PC-3 (cell line): ENCODE measurements at regions not wholly inside any gene's neighbourhood (a gene's known extent, or its start where the extent isn't known, plus 50 kb on each side); places are given as distances from the start of the nearest gene placed in this dataset.

Experiments used
- ATAC-seq: fragments of 200-7000 bp; cut with Tn5 transposase; 2 replicates; pipeline ENCODE4 v1.9.1; 2020; ENCODE audit warnings: mild to moderate bottlenecking, moderate library complexity
- BruUV-seq: library from RNA; stranded (reverse); fragments of 400-500 nt; replicated peaks from 2 replicates; lab custom pipeline; 2021; lab: Mats Ljungman, UMichigan
- CTCF ChIA-PET: fragments of 300-600 bp; sonication (Branson Sonifier 250); formaldehyde crosslinking; loops from one replicate; lab custom pipeline; 2022; ENCODE audit warnings: antibody characterized with exemption; lab: Charles Lee
- POLR2A ChIA-PET: fragments of 300-600 bp; sonication (Branson Sonifier 250); formaldehyde crosslinking; loops from one replicate; lab custom pipeline; 2022; ENCODE audit warnings: antibody characterized with exemption; ENCODE audit not compliant: unreplicated experiment; lab: Charles Lee
- DNase-seq: peaks from one replicate; pipeline ENCODE4 v3.0.0-alpha.2; 2015
- H2AFZ ChIP-seq: fragments of 300-600 bp; sonication (generic); 2 replicates; pipeline ENCODE4 v1.6.0; 2016; ENCODE audit warnings: antibody characterized with exemption, low read length
- H3F3A ChIP-seq: fragments of 300-600 bp; sonication (generic); one replicate; pipeline ENCODE4 v1.6.0; 2017; ENCODE audit warnings: antibody characterized with exemption, low read length, control low read depth, mild to moderate bottlenecking; ENCODE audit not compliant: unreplicated experiment
- H3K27ac ChIP-seq: fragments of 300-600 bp; sonication (generic); 2 replicates; pipeline ENCODE4 v1.5.1; 2016; ENCODE audit warnings: mild to moderate bottlenecking, low read length
- H3K27me3 ChIP-seq: fragments of 300-600 bp; sonication (generic); 2 replicates; pipeline ENCODE4 v1.6.1; 2016; ENCODE audit warnings: low read length, mixed read lengths
- H3K36me3 ChIP-seq: fragments of 300-600 bp; sonication (generic); 2 replicates; pipeline ENCODE4 v1.6.1; 2016; ENCODE audit warnings: low read depth, mixed run types, low read length, mixed read lengths
- H3K4me1 ChIP-seq: fragments of 300-600 bp; sonication (generic); 2 replicates; pipeline ENCODE4 v1.5.1; 2016; ENCODE audit warnings: low read length; ENCODE audit not compliant: insufficient read depth
- H3K4me2 ChIP-seq: fragments of 300-600 bp; sonication (generic); 2 replicates; pipeline ENCODE4 v1.6.0; 2016; ENCODE audit warnings: low read length
- H3K4me3 ChIP-seq: fragments of 300-600 bp; sonication (generic); 2 replicates; pipeline ENCODE4 v1.5.1; 2016; ENCODE audit warnings: mild to moderate bottlenecking, low read length, mixed read lengths
- H3K79me2 ChIP-seq: fragments of 300-600 bp; sonication (generic); 2 replicates; pipeline ENCODE4 v1.6.1; 2017; ENCODE audit warnings: low read length, mixed read lengths
- H3K9ac ChIP-seq: fragments of 300-600 bp; sonication (generic); 2 replicates; pipeline ENCODE4 v1.6.0; 2016; ENCODE audit warnings: mild to moderate bottlenecking, low read length
- H3K9me2 ChIP-seq: fragments of 300-600 bp; sonication (generic); replicated peaks from 2 replicates; pipeline ENCODE4 v1.6.1; 2016; ENCODE audit warnings: mixed run types, low read length, mixed read lengths
- H3K9me3 ChIP-seq: fragments of 300-600 bp; sonication (generic); 2 replicates; pipeline ENCODE4 v1.6.1; 2016; ENCODE audit warnings: low read length, mixed read lengths
- H4K20me1 ChIP-seq: fragments of 300-600 bp; sonication (generic); 2 replicates; pipeline ENCODE4 v1.6.1; 2016; ENCODE audit warnings: low read length, mixed read lengths
- EZH2 ChIP-seq: fragments of 300-600 bp; sonication (generic); IDR thresholded peaks from one replicate; pipeline ENCODE4 v1.6.1; 2017; ENCODE audit warnings: antibody characterized with exemption, mild to moderate bottlenecking, low read length; ENCODE audit not compliant: unreplicated experiment
- EZH2phosphoT487 ChIP-seq: fragments of 300-600 bp; sonication (generic); IDR thresholded peaks from 2 replicates; pipeline ENCODE4 v1.6.1; 2018; ENCODE audit warnings: mild to moderate bottlenecking, antibody characterized with exemption, low read length, borderline replicate concordance
- intact Hi-C: fragments of 100-400 bp; cut with micrococcal nuclease; formaldehyde crosslinking; loops from 2 replicates; pipeline ENCODE4 v1.9.0; 2023
- TF ChIP-seq, protein P1 (sequence below): fragments of 300-600 bp; sonication (generic); conservative IDR thresholded peaks from 2 replicates; pipeline ENCODE4 v1.5.1; 2017; ENCODE audit warnings: antibody characterized with exemption, low read depth, mild to moderate bottlenecking, low read length

DNA sequence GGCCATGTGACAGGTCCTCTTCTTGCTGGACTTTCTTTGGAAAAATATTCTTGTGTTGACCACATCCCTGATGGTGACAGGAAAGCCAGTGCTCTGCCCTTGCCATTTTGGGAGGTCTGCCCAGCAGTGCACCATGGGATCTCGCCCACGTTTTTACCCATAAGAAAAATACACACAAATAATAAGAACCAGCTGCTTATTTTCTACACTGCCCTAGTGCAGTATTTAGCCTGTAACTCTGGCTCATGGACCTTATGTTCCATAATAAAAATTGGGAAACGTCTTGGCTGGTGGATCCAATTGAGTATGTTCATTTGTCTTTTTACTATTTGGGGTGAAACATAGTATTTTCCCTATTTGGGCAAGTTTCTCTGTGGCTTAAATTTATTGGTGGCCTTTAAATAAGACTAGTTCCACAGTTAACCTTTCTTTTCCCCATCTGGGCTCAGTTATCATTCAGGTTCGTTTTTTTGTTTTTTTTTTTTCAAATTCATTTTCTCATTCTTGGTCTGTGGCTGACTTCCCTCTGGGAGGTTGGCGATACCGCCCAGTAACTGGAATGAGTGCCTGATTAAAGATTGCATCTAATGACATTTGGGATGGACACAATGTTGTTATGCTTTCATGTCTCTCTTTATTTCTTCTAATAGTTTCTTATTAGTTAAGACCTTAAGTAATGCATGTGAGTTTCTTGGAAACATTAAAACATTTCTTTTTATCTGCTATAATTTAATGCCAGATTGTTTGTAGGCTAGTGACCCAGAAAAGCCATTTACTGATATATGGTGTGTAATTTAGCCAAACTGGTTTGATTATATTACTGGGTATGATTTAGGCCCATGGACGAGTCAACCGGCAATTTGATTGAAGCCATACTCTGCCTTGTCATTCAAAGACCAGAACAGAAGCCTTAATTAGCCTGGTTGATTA, 163.7 kb downstream of the FGF10 start:
- Histone ChIP-seq H3K9me2 (no peaks in the 10 kb centered on the region), H4K20me1 (no peaks in the 10 kb centered on the region), H3K9me3 (0 out of 2 replicates have a peak, but pooled peaks cover 6% of the 10 kb centered on the region), H3K4me2 (no peak overlapping the region), H3K79me2 (no peaks in the 10 kb centered on the region), H2AFZ (no peak overlapping the region; the same call in 1 of the 2 replicates), H3F3A (no peaks in the 10 kb centered on the region), H3K27me3 (peaks cover 26% of the 10 kb centered on the region; the same call in 1 of the 2 replicates), H3K27ac (no peak overlapping the region), H3K36me3 (no peaks in the 10 kb centered on the region), H3K4me1 (no peaks in the 10 kb centered on the region), H3K9ac (no peak overlapping the region), H3K4me3 (no peak overlapping the region)
- ChIA-PET POLR2A (no interaction called here), CTCF (no interaction called here)
- TF ChIP-seq EZH2 = no peak
- TF ChIP-seq, protein P1, sequence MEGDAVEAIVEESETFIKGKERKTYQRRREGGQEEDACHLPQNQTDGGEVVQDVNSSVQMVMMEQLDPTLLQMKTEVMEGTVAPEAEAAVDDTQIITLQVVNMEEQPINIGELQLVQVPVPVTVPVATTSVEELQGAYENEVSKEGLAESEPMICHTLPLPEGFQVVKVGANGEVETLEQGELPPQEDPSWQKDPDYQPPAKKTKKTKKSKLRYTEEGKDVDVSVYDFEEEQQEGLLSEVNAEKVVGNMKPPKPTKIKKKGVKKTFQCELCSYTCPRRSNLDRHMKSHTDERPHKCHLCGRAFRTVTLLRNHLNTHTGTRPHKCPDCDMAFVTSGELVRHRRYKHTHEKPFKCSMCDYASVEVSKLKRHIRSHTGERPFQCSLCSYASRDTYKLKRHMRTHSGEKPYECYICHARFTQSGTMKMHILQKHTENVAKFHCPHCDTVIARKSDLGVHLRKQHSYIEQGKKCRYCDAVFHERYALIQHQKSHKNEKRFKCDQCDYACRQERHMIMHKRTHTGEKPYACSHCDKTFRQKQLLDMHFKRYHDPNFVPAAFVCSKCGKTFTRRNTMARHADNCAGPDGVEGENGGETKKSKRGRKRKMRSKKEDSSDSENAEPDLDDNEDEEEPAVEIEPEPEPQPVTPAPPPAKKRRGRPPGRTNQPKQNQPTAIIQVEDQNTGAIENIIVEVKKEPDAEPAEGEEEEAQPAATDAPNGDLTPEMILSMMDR = no peak
- no peak for TF ChIP-seq EZH2phosphoT487
- DNase-seq = no peak
- intact Hi-C loops = no loop called here
- ATAC-seq = no peak
- no TSS peak for BruUV-seq

DNA sequence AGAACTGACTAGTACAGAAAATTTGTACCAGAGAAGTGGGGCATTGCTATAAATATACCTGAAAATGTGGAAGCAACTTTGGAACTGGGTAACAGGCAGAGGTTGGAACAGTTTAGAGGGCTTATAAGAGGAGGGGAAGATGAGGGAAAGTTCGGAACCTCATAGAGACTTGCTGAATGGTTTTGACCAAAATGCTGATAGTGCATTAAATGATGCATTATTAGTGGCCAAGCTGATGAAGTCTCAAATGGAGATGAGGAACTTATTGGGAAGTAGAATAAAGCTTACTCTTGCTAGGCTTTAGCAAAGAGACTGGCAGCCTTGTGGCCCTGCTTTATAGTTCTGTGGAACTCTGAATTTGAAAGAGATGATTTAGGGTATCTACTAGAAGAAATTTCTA, 189.8 kb downstream of the FGF10 start:
- no peak overlapping the region for H3K4me3 ChIP-seq
- no peak overlapping the region for H3K27ac ChIP-seq
- H3K9me3 ChIP-seq = peaks cover 15% of the 10 kb centered on the region; the same call in 1 of the 2 replicates
- H3K4me2 ChIP-seq = no peak overlapping the region
- H3K27me3 ChIP-seq = no peaks in the 10 kb centered on the region
- H3K9ac ChIP-seq = no peak overlapping the region
- CTCF ChIA-PET = no interaction called here
- H3K4me1 ChIP-seq = no peaks in the 10 kb centered on the region
- H3K79me2 ChIP-seq = no peaks in the 10 kb centered on the region
- BruUV-seq = no TSS peak
- no peak for ATAC-seq
- intact Hi-C loops = no loop called here
- no peaks in the 10 kb centered on the region for H3K36me3 ChIP-seq
- H3K9me2 ChIP-seq = no peaks in the 10 kb centered on the region
- TF ChIP-seq EZH2phosphoT487 = no peak
- TF ChIP-seq, protein P1 = no peak
- TF ChIP-seq EZH2 = no peak
- H2AFZ ChIP-seq = no peak overlapping the region
- no peaks in the 10 kb centered on the region for H3F3A ChIP-seq
- POLR2A ChIA-PET = no interaction called here
- no peaks in the 10 kb centered on the region for H4K20me1 ChIP-seq
- no peak for DNase-seq

DNA sequence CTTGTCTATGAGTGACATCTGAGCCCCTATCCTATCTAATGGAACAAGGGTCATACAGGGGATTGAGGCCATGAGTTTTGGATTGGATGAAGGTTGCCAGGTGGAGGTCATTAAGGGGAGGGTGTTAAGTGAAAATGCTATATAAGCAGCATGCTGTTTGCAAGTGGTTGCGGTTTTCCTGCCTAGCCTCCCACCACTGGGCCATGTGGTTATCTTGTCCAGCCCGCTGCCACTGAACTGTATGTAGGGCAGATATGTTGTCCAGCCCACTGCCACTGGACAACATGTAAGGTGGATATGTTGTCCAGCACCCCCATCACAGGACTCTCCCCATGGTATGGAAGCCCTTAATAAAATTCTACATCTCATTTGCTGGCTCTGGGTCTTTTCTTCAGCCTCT, 200.0 kb downstream of the FGF10 start:
- 0 out of 2 replicates have a peak, but pooled peaks cover 3% of the 10 kb centered on the region for H3K9me3 ChIP-seq
- H3F3A ChIP-seq = no peaks in the 10 kb centered on the region
- no peaks in the 10 kb centered on the region for H3K27me3 ChIP-seq
- no peaks in the 10 kb centered on the region for H3K79me2 ChIP-seq
- no TSS peak for BruUV-seq
- no peak for DNase-seq
- no peak overlapping the region for H3K4me3 ChIP-seq
- CTCF ChIA-PET = no interaction called here
- no peak overlapping the region for H3K27ac ChIP-seq
- H3K4me1 ChIP-seq = no peaks in the 10 kb centered on the region
- H3K9ac ChIP-seq = no peak overlapping the region
- intact Hi-C loops = no loop called here
- no peak for ATAC-seq
- H3K4me2 ChIP-seq = no peak overlapping the region
- no peaks in the 10 kb centered on the region for H4K20me1 ChIP-seq
- no peak overlapping the region for H2AFZ ChIP-seq
- POLR2A ChIA-PET = no interaction called here
- H3K36me3 ChIP-seq = no peaks in the 10 kb centered on the region
- TF ChIP-seq, protein P1 = no peak
- no peak for TF ChIP-seq EZH2
- TF ChIP-seq EZH2phosphoT487 = no peak
- no peaks in the 10 kb centered on the region for H3K9me2 ChIP-seq
